DOHH2 (cell line): ENCODE measurements at regions not wholly inside any gene's neighbourhood (a gene's known extent, or its start where the extent isn't known, plus 50 kb on each side); places are given as distances from the start of the nearest gene placed in this dataset.

ENCODE experiments used
- CTCF ChIP-seq: fragments of 200-600 bp; sonication (generic); IDR thresholded peaks from one replicate; pipeline ENCODE4 v1.5.1; 2014; ENCODE audit warnings: antibody characterized with exemption, mild to moderate bottlenecking, low read depth, low read length; ENCODE audit not compliant: poor library complexity, severe bottlenecking
- EZH2phosphoT487 ChIP-seq: fragments of 200-600 bp; sonication (generic); IDR thresholded peaks from 2 replicates; pipeline ENCODE4 v1.6.1; 2017; ENCODE audit warnings: borderline replicate concordance, mild to moderate bottlenecking, antibody characterized with exemption, low read length, moderate library complexity, mixed read lengths

- TF ChIP-seq CTCF, result no peak
- TF ChIP-seq EZH2phosphoT487, result no peak
These were observed 1302.1 kb upstream of the TMEFF2 start for GRCh38 chr2:193496786-193497185.
